Uterus (tissue), 2 donors: ENCODE measurements at regions not wholly inside any gene's neighbourhood (a gene's known extent, or its start where the extent isn't known, plus 50 kb on each side); places are given as distances from the start of the nearest gene placed in this dataset.

ENCODE experiments used
- CTCF ChIP-seq, 4 experiments: fragments of 200-600 bp in 2 of 4; fragments of 450-650 bp in 2 of 4; sonication (generic) in 2 of 4; IDR thresholded peaks; one replicate each; pipeline ENCODE4 v1.5.1; 2016 to 2019; ENCODE audit warnings: antibody characterized with exemption in 4 of 4, mild to moderate bottlenecking in 2 of 4, moderate library complexity in 1 of 4
- POLR2A ChIP-seq, 2 donors: fragments of 450-650 bp; IDR thresholded peaks; one replicate each; pipeline ENCODE4 v1.6.1; 2016; ENCODE audit warnings: antibody characterized with exemption in 2 of 2, mild to moderate bottlenecking in 1 of 2, moderate library complexity in 1 of 2

- TF ChIP-seq CTCF (IDR thresholded peaks at IDR 0.05): no peak
- TF ChIP-seq POLR2A (IDR thresholded peaks at IDR 0.05): no peak
Measured at GRCh38 chr12:19988001-19988400, 380.3 kb upstream of the PDE3A start.
